Glutamatergic neuron (in vitro differentiated cells): ENCODE measurements at regions not wholly inside any gene's neighbourhood (a gene's known extent, or its start where the extent isn't known, plus 50 kb on each side); places are given as distances from the start of the nearest gene placed in this dataset.

Experiments used
- DNase-seq: peaks from one replicate; pipeline ENCODE4 v3.0.0; 2022
- H3K27ac Mint-ChIP-seq: one replicate; pipeline ENCODE4 v1.8.0; 2020; ENCODE audit warnings: mild to moderate bottlenecking, mixed read lengths, inconsistent platforms; ENCODE audit not compliant: unreplicated experiment
- H3K27me3 Mint-ChIP-seq: one replicate; pipeline ENCODE4 v1.8.0; 2020; ENCODE audit warnings: mild to moderate bottlenecking, moderate library complexity, mixed read lengths, inconsistent platforms; ENCODE audit not compliant: unreplicated experiment
- H3K36me3 Mint-ChIP-seq: one replicate; pipeline ENCODE4 v1.8.0; 2020; ENCODE audit warnings: mild to moderate bottlenecking, mixed read lengths, inconsistent platforms; ENCODE audit not compliant: unreplicated experiment
- H3K4me1 Mint-ChIP-seq: one replicate; pipeline ENCODE4 v1.8.0; 2020; ENCODE audit warnings: mild to moderate bottlenecking, low read depth, mixed read lengths, inconsistent platforms; ENCODE audit not compliant: unreplicated experiment
- H3K4me3 Mint-ChIP-seq: one replicate; pipeline ENCODE4 v1.8.0; 2020; ENCODE audit warnings: mild to moderate bottlenecking, mixed read lengths, inconsistent platforms; ENCODE audit not compliant: unreplicated experiment
- H3K9me3 Mint-ChIP-seq: one replicate; pipeline ENCODE4 v1.8.0; 2020; ENCODE audit warnings: mild to moderate bottlenecking, moderate library complexity, mixed read lengths, inconsistent platforms; ENCODE audit not compliant: unreplicated experiment
- CTCF ChIP-seq: fragments of 200-600 bp; sonication (generic); IDR thresholded peaks from one replicate; pipeline ENCODE4 v1.5.0; 2021; ENCODE audit not compliant: partially characterized antibody, unreplicated experiment

DNA sequence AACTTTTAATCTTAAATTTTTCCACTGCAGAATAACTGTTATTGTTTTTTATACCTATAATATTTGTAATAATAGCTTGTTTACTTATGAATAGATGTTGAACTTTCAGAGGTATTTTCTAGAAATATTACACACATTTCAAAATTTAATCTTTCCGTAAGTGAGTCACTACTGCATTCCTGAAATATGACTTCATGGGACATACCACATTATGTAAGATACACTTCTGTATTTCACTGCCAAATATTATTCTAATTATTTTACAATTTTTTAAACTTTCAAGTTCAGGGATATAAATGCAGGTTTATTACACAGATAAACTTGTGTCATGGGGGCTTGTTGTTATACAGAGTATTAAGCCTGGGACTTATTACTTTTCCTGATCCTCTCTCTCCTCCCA is 2220.5 kb downstream of the NCAM2 start:
- no peaks in the 10 kb centered on the region for H3K27me3 Mint-ChIP-seq
- H3K4me1 Mint-ChIP-seq = no peaks in the 10 kb centered on the region
- TF ChIP-seq CTCF = no peak
- no peak overlapping the region for H3K4me3 Mint-ChIP-seq
- H3K27ac Mint-ChIP-seq = no peak overlapping the region
- peaks cover 4% of the 10 kb centered on the region for H3K36me3 Mint-ChIP-seq
- peaks cover 2% of the 10 kb centered on the region for H3K9me3 Mint-ChIP-seq
- DNase-seq = no peak

DNA sequence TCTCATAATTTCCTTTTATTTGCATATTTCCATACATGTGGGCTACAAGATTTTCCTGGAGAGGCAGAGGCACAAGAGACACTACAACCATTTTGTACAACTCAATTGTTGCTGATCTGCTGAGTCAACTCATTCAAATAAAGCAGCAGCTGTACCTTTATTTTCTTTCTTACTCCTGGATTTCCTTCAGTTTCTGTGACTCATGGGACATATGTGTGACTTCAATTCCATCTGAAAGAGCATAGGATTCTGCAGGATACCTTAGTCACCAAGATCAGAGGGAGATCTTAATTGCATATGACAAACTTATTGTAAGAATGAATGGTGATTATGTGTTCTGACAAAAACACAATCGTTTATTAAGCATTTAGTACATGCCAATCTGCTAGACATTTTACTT is 2219.4 kb downstream of the NCAM2 start:
- H3K9me3 Mint-ChIP-seq = peaks cover 2% of the 10 kb centered on the region
- no peak for TF ChIP-seq CTCF
- no peak overlapping the region for H3K27ac Mint-ChIP-seq
- H3K4me1 Mint-ChIP-seq = no peaks in the 10 kb centered on the region
- no peak for DNase-seq
- H3K36me3 Mint-ChIP-seq = peaks cover 9% of the 10 kb centered on the region
- H3K27me3 Mint-ChIP-seq = no peaks in the 10 kb centered on the region
- no peak overlapping the region for H3K4me3 Mint-ChIP-seq

DNA sequence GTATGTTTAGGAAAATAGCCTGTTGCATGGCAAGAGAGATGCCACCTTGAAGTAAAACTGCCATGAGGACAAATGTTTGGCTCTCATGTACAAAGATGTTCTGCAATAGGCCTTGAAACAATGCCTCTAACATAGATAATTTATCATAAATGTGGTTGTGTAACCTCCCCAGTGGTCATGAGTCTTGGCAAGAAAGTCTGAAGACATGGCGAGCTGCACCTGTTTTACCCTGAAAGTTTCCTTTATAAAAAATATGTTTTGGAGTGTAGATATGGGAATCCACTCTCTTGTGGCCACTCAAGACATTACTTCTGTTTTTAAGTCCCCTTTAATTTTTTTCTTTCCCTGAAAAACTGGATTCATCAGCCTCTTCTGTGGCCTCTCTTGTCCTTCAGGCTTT is 2217.1 kb downstream of the NCAM2 start:
- H3K4me3 Mint-ChIP-seq = no peak overlapping the region
- no peak for DNase-seq
- H3K9me3 Mint-ChIP-seq = peaks cover 8% of the 10 kb centered on the region
- H3K4me1 Mint-ChIP-seq = no peaks in the 10 kb centered on the region
- H3K27ac Mint-ChIP-seq = no peak overlapping the region
- no peaks in the 10 kb centered on the region for H3K27me3 Mint-ChIP-seq
- H3K36me3 Mint-ChIP-seq = peaks cover 9% of the 10 kb centered on the region
- no peak for TF ChIP-seq CTCF
